Spleen (tissue), 7 donors: ENCODE measurements at regions not wholly inside any gene's neighbourhood (a gene's known extent, or its start where the extent isn't known, plus 50 kb on each side); places are given as distances from the start of the nearest gene placed in this dataset.

Experiments used
- CTCF ChIP-seq, 11 experiments: fragments of 200-600 bp in 7 of 11; fragments of 450-650 bp in 4 of 11; sonication (generic) in 4 of 11; IDR thresholded peaks in 8 of 11; conservative IDR thresholded peaks in 3 of 11; 1 replicate in 7 of 11; 2 replicates in 4 of 11; pipeline versions ENCODE4 v1.4.0 to v1.8.0; 2016 to 2021; ENCODE audit warnings: antibody characterized with exemption in 11 of 11, inconsistent platforms in 4 of 11, mild to moderate bottlenecking in 1 of 11
- POLR2A ChIP-seq, 3 donors: fragments of 450-650 bp; IDR thresholded peaks; one replicate each; pipeline ENCODE4 v1.5.1; 2017; ENCODE audit warnings: antibody characterized with exemption in 3 of 3, mild to moderate bottlenecking in 1 of 3
- POLR2AphosphoS5 ChIP-seq, 3 donors: sonication (generic); formaldehyde crosslinking; IDR thresholded peaks; one replicate each; pipeline ENCODE4 v1.5.1; 2017; ENCODE audit warnings: antibody characterized with exemption in 3 of 3
- donor health status: DM: no; HTN: no; CAD: no; lungs with moderate emphysema.
- donor health status: DM: no; HTN: no; CAD: no.
- donor health status: DM: no; HTN: no; CAD: no.

- no peak for TF ChIP-seq POLR2AphosphoS5 (IDR thresholded peaks at IDR 0.05)
- no peak for TF ChIP-seq CTCF (IDR thresholded peaks at IDR 0.05 in 8 of 11, conservative IDR thresholded peaks at IDR 0.05 in 3 of 11)
- no peak for TF ChIP-seq POLR2A (IDR thresholded peaks at IDR 0.05)
Measured at GRCh38 chr2:12180031-12180430, 433.6 kb downstream of the LPIN1 start.
